Activated naive CD8-positive, alpha-beta T cell treated with anti-CD3 and anti-CD28 coated beads, Interleukin-2, amount 10 ng/mL, durations not matched to agents 7 days and 5 days (primary cell): ENCODE measurements at regions not wholly inside any gene's neighbourhood (a gene's known extent, or its start where the extent isn't known, plus 50 kb on each side); places are given as distances from the start of the nearest gene placed in this dataset.
"Not testable (repeated sequence)": the region's sequence is repeated elsewhere in the genome, so short reads cannot be mapped to it uniquely, and the experiment has no call there.

Experiments used
- ATAC-seq: fragments of 150-1000 bp; cut with Tn5 transposase; one replicate; pipeline ENCODE4 v1.10.0; 2021; ENCODE audit warnings: low read depth, moderate library complexity
- POLR2A ChIA-PET: fragments of 350-600 bp; sonication (Branson Sonifier 250); formaldehyde crosslinking; loops from one replicate; lab custom pipeline; 2021; ENCODE audit warnings: antibody characterized with exemption; lab: Charles Lee
- DNase-seq: peaks from one replicate; pipeline ENCODE4 v3.0.0; 2021
- H3K27ac Mint-ChIP-seq: one replicate; pipeline ENCODE4 v1.8.0; 2022; ENCODE audit warnings: mild to moderate bottlenecking, mixed read lengths
- H3K27me3 Mint-ChIP-seq: one replicate; pipeline ENCODE4 v1.8.0; 2022; ENCODE audit warnings: mild to moderate bottlenecking, moderate library complexity, mixed read lengths
- H3K36me3 Mint-ChIP-seq: one replicate; pipeline ENCODE4 v1.8.0; 2021; ENCODE audit warnings: mild to moderate bottlenecking, mixed read lengths
- H3K4me1 Mint-ChIP-seq: one replicate; pipeline ENCODE4 v1.8.0; 2021; ENCODE audit warnings: mixed read lengths
- H3K4me3 Mint-ChIP-seq: one replicate; pipeline ENCODE4 v1.8.0; 2022; ENCODE audit warnings: mild to moderate bottlenecking, moderate library complexity, mixed read lengths
- H3K9me3 Mint-ChIP-seq: one replicate; pipeline ENCODE4 v1.8.0; 2021; ENCODE audit warnings: mixed read lengths

DNA sequence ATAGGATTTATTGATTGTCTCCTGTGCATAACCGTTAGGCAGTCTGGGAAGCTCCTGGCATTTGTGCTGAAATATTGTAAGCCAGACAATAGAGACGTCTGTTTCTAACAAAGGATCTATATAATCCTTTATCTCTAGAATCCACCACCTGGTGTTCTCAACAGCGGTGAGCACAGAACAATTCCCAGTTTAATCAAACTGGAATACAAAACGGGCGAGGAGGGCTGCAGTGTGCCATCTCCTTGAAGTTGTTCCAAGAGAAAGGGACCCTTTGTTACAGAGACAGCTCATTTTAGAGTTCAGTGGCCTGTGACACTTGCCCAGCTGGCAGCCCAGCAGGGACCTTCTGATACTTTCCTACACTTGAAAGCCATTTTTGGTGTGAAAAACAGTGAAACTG is 162.8 kb upstream of the IVNS1ABP start:
- Mint-ChIP-seq H3K4me3 (no peak overlapping the region), H3K27me3 (no peaks in the 10 kb centered on the region), H3K4me1 (peaks cover 6% of the 10 kb centered on the region), H3K36me3 (peaks cover 1% of the 10 kb centered on the region), H3K9me3 (peaks cover 8% of the 10 kb centered on the region), H3K27ac (no peak overlapping the region)
- POLR2A ChIA-PET: interaction anchor here (1.3 kb wide), 1 partner anchor 162 kb away, joined by 4 read pairs; the partner anchor contains the start of gene IVNS1ABP
- DNase-seq: no peak
- ATAC-seq: no peak

DNA sequence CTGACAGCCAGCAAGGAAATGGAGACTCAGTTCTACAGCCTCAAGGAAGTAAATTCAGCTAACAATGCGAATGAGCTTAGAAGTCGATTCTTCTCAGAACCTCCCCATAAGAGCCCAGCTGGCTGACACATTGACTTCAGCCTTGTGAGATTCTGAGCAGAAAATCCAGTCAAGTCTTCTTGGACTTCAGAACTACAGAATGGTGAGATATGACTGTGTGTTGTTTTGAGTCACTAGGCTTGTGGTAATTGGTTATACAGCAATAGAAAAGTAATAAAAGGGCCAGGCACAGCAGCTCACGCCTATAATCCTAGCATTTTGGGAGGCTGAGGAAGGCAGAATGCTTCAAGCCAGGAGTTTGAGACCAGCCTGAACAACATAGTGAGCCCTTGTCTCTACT is 161.8 kb upstream of the IVNS1ABP start:
- ATAC-seq (no peak), DNase-seq (no peak)
- Mint-ChIP-seq H3K9me3 (peaks cover 8% of the 10 kb centered on the region), H3K4me3 (no peak overlapping the region), H3K4me1 (peaks cover 10% of the 10 kb centered on the region), H3K27ac (no peak overlapping the region), H3K36me3 (peaks cover 1% of the 10 kb centered on the region), H3K27me3 (no peaks in the 10 kb centered on the region)
- POLR2A ChIA-PET: interaction anchor here (1.3 kb wide), 1 partner anchor 161 kb away, joined by 4 read pairs; the partner anchor contains the start of gene IVNS1ABP

DNA sequence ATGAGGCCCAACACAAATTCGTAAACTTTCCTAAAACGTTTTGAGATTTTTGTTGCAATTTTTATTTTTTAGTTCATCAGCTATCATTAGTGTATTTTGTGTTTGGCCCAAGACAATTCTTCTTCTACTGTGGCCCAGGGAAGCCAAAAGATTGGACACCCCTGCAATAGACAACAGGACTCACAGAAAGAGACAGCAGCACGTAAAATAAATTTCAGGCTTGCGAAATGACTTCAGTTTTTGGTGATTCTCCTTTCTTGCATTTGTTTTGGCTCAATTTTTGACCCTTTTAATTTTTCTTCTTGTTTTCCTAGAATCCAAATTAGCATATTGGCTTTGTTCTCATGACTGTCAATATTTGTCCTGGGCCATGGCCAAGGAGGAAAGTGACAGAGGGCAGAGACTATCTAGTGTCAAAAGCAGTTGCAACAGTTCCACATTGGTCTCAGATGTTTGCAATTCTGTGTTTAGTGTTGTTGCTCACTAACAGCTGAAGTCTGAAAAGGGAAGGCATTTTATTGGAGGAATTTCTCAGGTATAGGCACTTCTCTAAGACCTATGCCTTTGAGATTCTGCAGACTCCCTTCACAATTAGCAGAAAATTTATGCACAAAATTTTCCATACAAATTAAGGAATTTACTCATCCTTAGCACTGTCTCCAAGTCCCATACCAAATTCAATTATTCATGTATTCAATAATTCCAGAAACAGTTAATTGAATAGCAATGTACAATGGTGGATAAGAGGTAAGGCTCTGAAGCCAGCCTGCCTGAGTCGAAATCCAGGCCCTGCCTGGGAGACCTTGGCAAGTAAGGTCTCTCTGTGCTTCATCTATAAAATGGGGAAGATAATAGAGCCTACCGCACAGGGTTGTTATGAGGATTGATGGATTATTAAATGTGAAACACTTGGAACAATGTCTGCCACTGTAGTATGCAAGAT is 160.9 kb upstream of the IVNS1ABP start:
- Mint-ChIP-seq H3K27ac (no peak overlapping the region), H3K4me1 (peaks cover 10% of the 10 kb centered on the region), H3K27me3 (no peaks in the 10 kb centered on the region), H3K36me3 (peaks cover 4% of the 10 kb centered on the region), H3K9me3 (peaks cover 8% of the 10 kb centered on the region), H3K4me3 (no peak overlapping the region)
- POLR2A ChIA-PET: no interaction called here
- ATAC-seq (no peak), DNase-seq (no peak)

DNA sequence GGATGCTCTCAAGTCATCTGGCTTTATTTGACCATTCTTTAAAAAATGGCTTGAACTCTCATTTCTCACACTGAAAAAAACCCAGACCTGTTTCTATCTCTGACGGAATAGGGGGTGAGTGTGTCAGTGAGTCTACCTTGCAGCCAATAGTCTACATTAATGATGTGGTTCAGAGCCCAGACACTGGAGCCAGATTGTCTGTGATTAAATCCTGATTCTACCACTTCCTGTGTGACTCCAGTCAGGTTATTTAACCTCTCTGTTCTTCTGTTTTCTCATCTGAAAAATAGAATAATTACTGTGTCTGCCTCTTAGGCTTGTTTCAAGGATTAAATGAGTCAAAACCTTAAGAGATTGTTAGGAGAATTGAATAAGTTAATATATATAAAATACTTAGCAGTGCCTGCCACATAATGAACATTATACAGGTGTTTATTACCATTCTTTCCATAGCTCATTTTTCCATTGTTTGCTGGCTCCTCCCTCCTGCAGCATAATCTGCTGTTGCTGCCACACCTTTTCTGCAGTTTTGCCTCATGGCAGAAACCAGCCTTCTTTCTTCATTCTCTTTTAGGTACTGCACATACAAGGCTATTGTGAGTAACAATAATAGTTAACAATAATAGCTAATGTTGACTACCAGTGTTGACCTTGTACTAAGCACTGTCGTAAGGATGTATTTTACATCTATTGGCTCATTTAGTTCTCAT is 157.6 kb upstream of the IVNS1ABP start:
- peaks cover 10% of the 10 kb centered on the region for H3K4me1 Mint-ChIP-seq
- H3K4me3 Mint-ChIP-seq: peak overlapping the region; percentile 54
- H3K9me3 Mint-ChIP-seq: peaks cover 1% of the 10 kb centered on the region
- no peak overlapping the region for H3K27ac Mint-ChIP-seq
- ATAC-seq (peak; percentile 92), DNase-seq (no peak)
- H3K36me3 Mint-ChIP-seq: peaks cover 8% of the 10 kb centered on the region
- H3K27me3 Mint-ChIP-seq: no peaks in the 10 kb centered on the region
- POLR2A ChIA-PET: interaction anchor here (1.2 kb wide), 1 partner anchor 158 kb away, joined by 3 read pairs; no protein-coding TSS in a partner anchor

DNA sequence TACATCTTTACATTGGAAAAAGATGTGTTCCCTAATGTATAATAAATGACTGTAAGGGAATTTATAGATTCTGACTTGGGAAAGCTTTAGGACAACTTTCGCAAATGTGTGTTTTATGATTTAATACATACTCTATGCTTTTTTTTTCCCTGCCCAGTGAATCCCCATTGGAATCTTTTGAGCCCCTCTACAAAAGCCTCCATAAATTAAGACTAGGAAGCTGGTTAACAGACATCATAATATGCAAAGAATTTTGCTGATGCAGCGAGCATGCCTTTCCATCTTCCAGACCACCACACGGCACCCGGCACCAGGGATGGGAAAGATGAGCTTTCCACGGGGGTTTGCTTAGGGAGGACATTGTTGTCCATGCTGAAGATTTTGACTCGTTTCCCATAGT is 156.1 kb upstream of the IVNS1ABP start:
- peaks cover 15% of the 10 kb centered on the region for H3K36me3 Mint-ChIP-seq
- H3K27ac Mint-ChIP-seq: no peak overlapping the region
- H3K4me3 Mint-ChIP-seq: no peak overlapping the region
- H3K9me3 Mint-ChIP-seq: peaks cover 4% of the 10 kb centered on the region
- ATAC-seq (no peak), DNase-seq (no peak)
- POLR2A ChIA-PET: no interaction called here
- H3K4me1 Mint-ChIP-seq: peaks cover 10% of the 10 kb centered on the region
- no peaks in the 10 kb centered on the region for H3K27me3 Mint-ChIP-seq

DNA sequence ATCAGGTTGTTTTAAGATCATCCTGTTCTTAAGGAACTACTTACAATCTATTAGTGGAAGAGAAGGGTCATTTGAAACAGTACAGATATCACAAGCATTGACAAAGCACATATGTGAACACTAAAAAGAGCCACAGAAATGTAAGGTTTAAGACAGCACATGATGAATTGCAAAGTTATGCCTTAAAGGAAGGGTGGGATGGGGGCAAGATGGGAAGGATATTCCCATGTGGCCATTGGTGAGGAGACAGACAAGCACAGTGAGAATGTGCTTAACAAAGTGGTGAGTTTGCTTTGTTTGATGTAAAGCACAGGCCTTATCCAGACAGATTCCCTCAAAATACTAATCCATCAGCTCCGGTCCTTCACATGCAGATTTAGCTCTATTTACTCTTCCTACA is 151.6 kb upstream of the IVNS1ABP start:
- peaks cover 5% of the 10 kb centered on the region for H3K9me3 Mint-ChIP-seq
- peaks cover 2% of the 10 kb centered on the region for H3K4me1 Mint-ChIP-seq
- POLR2A ChIA-PET: no interaction called here
- ATAC-seq (no peak), DNase-seq (no peak)
- no peak overlapping the region for H3K4me3 Mint-ChIP-seq
- H3K27me3 Mint-ChIP-seq: no peaks in the 10 kb centered on the region
- H3K27ac Mint-ChIP-seq: no peak overlapping the region
- peaks cover 18% of the 10 kb centered on the region for H3K36me3 Mint-ChIP-seq

DNA sequence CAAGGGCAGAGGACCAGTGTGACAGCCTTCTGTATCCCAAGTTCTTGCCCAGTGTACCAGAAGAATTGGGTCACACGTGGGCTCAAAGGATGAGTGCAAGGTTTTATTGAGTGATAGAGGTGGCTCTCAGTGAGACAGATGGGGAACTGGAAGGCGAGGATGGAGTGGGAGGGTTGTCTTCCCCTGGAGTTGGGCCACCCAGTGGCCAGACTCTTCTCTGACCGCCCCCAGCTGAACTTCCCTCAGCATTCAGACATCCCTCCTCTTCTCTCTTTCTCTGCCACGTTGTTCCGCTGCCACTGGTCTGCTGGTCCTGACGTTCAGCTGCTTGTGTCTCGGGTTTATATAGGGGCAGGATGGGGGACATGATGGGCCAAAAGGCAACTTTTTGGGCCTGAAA is 150.1 kb upstream of the IVNS1ABP start:
- Mint-ChIP-seq H3K4me3 (no peak overlapping the region), H3K27me3 (no peaks in the 10 kb centered on the region), H3K36me3 (peaks cover 16% of the 10 kb centered on the region), H3K4me1 (peaks cover 4% of the 10 kb centered on the region), H3K27ac (no peak overlapping the region), H3K9me3 (peaks cover 8% of the 10 kb centered on the region)
- ATAC-seq (no peak), DNase-seq (no peak)
- POLR2A ChIA-PET: no interaction called here

DNA sequence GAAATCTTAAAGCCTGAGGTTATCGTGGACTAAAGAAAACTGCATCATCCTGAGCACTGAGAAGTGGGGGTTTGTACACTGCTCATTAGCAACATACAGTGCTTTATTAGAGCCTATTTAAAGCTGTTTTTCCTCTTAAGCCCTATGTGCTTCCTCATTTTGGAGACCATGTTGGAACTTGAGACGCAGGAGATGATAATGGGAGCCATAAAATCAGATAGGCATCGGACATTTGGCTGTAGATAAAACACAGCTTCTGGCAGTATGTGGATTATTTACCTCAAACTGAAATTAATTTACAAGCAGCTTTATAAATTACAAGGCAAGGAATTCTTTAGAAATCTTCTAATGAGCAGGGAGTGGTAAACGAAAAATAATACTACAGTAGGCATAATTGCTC is 147.7 kb upstream of the IVNS1ABP start:
- peaks cover 14% of the 10 kb centered on the region for H3K9me3 Mint-ChIP-seq
- DNase-seq (no peak), ATAC-seq (no peak)
- no peak overlapping the region for H3K4me3 Mint-ChIP-seq
- H3K36me3 Mint-ChIP-seq: peaks cover 23% of the 10 kb centered on the region
- peaks cover 4% of the 10 kb centered on the region for H3K4me1 Mint-ChIP-seq
- no peak overlapping the region for H3K27ac Mint-ChIP-seq
- H3K27me3 Mint-ChIP-seq: no peaks in the 10 kb centered on the region
- POLR2A ChIA-PET: no interaction called here

DNA sequence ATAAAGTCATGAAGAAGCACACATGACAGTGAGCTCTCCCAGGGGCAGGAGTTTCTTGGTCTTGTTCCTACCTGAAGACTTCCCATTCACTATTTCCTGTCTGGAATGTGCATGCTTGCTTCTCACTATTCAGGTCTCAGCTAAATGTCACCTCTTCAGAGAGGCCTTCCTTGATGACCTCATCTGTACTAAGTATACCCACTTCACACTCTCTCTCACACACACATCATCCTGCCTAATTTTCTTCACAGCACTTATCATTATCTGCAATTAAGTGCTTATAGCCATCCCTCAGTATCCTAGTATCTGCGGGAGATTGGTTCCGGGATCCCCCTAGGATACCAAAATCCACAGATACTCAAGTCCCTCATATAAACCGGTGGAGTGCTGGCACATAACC is 146.4 kb upstream of the IVNS1ABP start:
- POLR2A ChIA-PET: no interaction called here
- DNase-seq (no peak), ATAC-seq (no peak)
- H3K27ac Mint-ChIP-seq: no peak overlapping the region
- no peak overlapping the region for H3K4me3 Mint-ChIP-seq
- no peaks in the 10 kb centered on the region for H3K27me3 Mint-ChIP-seq
- H3K4me1 Mint-ChIP-seq: peaks cover 7% of the 10 kb centered on the region
- peaks cover 11% of the 10 kb centered on the region for H3K9me3 Mint-ChIP-seq
- peaks cover 21% of the 10 kb centered on the region for H3K36me3 Mint-ChIP-seq

DNA sequence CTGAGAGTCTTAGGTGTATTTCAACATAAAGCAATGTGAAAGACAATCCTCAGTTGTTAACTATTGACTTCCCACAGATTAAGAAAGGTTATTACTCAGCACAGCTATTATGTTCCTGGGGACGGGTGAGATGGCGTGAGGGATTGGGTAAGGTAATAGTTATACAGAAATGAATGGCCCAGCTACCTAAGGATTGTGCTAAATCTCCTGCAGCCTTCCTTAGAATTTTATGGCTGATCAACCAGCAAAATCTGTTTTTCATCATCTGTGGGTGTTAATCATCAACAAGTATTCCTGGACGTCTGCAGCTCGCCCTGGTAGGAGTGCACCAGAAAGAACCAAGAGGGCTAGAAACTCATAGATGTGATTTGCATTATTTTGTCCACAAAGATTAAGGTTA is 146.0 kb upstream of the IVNS1ABP start:
- H3K9me3 Mint-ChIP-seq: peaks cover 11% of the 10 kb centered on the region
- POLR2A ChIA-PET: no interaction called here

DNA sequence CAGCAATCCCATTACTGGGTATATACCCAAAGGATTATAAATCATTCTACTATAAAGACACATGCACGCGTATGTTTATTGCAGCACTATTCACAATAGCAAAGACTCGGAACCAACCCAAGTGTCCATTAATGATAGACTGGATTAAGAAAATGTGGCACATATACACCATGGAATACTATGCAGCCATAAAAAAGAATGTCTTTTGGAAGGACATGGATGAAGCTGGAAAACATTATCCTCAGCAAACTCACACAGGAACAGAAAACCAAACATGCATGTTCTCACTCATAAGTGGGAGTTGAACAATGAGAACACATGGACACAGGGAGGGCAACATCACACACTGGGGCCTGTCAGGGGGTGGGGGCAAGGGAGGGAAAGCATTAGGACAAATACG is 143.7 kb upstream of the IVNS1ABP start:
- Mint-ChIP-seq H3K4me1 (peaks cover 10% of the 10 kb centered on the region), H3K9me3 (peaks cover 14% of the 10 kb centered on the region), H3K36me3 (peaks cover 21% of the 10 kb centered on the region)
- DNase-seq, H3K27ac Mint-ChIP-seq, POLR2A ChIA-PET, ATAC-seq, H3K4me3 Mint-ChIP-seq, H3K27me3 Mint-ChIP-seq: not testable (repeated sequence)

More for the DNA sequence above, 146.0 kb upstream of the IVNS1ABP start:
- peaks cover 21% of the 10 kb centered on the region for H3K36me3 Mint-ChIP-seq
- no peak overlapping the region for H3K4me3 Mint-ChIP-seq
- peaks cover 7% of the 10 kb centered on the region for H3K4me1 Mint-ChIP-seq
- ATAC-seq (no peak), DNase-seq (no peak)
- H3K27ac Mint-ChIP-seq: no peak overlapping the region
- H3K27me3 Mint-ChIP-seq: no peaks in the 10 kb centered on the region

DNA sequence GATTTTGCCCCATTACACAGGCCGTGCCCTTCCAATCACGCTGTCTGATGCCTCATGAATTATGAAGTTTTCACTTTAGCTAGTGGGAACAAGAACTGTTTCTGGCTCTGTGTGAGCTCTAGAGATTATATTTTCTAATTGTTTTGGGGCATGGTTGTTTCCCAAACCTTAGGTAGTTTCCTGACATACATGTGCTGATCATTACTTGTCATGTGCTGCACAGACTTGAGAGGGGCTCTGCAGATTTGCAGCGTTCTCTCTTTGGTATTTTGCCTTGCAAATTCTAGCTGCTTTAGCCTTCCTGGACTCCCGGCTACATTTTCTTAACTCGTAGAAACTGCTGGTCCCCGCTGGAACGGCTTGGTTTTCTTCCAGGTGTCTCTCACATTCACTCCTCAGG is 142.1 kb upstream of the IVNS1ABP start:
- H3K4me3 Mint-ChIP-seq: no peak overlapping the region
- H3K9me3 Mint-ChIP-seq: peaks cover 14% of the 10 kb centered on the region
- no peaks in the 10 kb centered on the region for H3K27me3 Mint-ChIP-seq
- ATAC-seq (no peak), DNase-seq (no peak)
- H3K27ac Mint-ChIP-seq: no peak overlapping the region
- H3K36me3 Mint-ChIP-seq: peaks cover 18% of the 10 kb centered on the region
- POLR2A ChIA-PET: no interaction called here
- peaks cover 9% of the 10 kb centered on the region for H3K4me1 Mint-ChIP-seq

DNA sequence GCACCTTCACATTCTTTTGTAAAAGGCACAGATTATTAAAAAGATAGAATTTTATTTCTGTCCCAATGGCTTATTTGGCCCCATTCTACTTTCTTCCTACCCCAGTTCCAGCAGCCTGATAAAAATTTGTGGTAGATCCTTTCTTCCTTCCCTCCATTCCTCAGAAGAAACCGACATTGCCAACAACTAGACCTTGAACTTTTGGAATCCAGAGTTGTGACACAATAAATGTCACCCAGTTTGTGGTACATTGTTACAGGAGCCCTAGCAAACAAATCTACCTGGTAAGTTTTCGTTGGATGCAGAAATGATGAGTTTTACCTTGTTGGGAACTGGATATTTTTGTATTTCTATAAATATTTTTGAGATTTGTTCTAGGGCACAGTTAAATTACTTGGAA is 141.6 kb upstream of the IVNS1ABP start:
- H3K4me3 Mint-ChIP-seq: no peak overlapping the region
- POLR2A ChIA-PET: no interaction called here
- H3K27ac Mint-ChIP-seq: no peak overlapping the region
- H3K4me1 Mint-ChIP-seq: peaks cover 11% of the 10 kb centered on the region
- H3K9me3 Mint-ChIP-seq: peaks cover 14% of the 10 kb centered on the region
- ATAC-seq (no peak), DNase-seq (no peak)
- peaks cover 18% of the 10 kb centered on the region for H3K36me3 Mint-ChIP-seq
- no peaks in the 10 kb centered on the region for H3K27me3 Mint-ChIP-seq
